NCI-H82 treated with DMSO at 0.1 percent for 48 hours (cell line): ENCODE measurements at regions not wholly inside any gene's neighbourhood (a gene's known extent, or its start where the extent isn't known, plus 50 kb on each side); places are given as distances from the start of the nearest gene placed in this dataset.
"Not testable (repeated sequence)": the region's sequence is repeated elsewhere in the genome, so short reads cannot be mapped to it uniquely, and the experiment has no call there.

ENCODE experiments used
- DNase-seq: peaks from one replicate; lab custom pipeline; 2025; ENCODE audit not compliant: unreplicated experiment; lab: John Stamatoyannopoulos, UW

- not testable (repeated sequence) for DNase-seq
Measured at GRCh38 chr1:117314951-117315350, 52.3 kb upstream of the MAN1A2 start.

GRCh38 chr1:117313555-117313954 is 53.7 kb upstream of the MAN1A2 start:
- no peak for DNase-seq

- DNase-seq, result no peak
Measured at GRCh38 chr1:117312453-117313138, 54.7 kb upstream of the MAN1A2 start.

- DNase-seq, result no peak
Measured at GRCh38 chr1:117308311-117308916, 58.8 kb upstream of the MAN1A2 start.

GRCh38 chr1:117301901-117302300 is 65.3 kb upstream of the MAN1A2 start:
- no peak for DNase-seq

GRCh38 chr1:117300183-117300582 is 67.1 kb upstream of the MAN1A2 start:
- not testable (repeated sequence) for DNase-seq

- DNase-seq, result no peak
Measured at GRCh38 chr1:117295001-117295400, 72.2 kb upstream of the MAN1A2 start.

- no peak for DNase-seq
Measured at GRCh38 chr1:117290890-117291289, 76.4 kb upstream of the MAN1A2 start.

GRCh38 chr1:117289316-117289870 is 77.9 kb upstream of the MAN1A2 start:
- DNase-seq, result no peak

- DNase-seq, result no peak
Measured at GRCh38 chr1:117286562-117286961, 75.8 kb upstream of the VTCN1 start.

- DNase-seq, result no peak
Measured at GRCh38 chr1:117286145-117286544, 75.4 kb upstream of the VTCN1 start.

- peak; percentile 83 for DNase-seq
Measured at GRCh38 chr1:117284399-117285215, 73.9 kb upstream of the VTCN1 start.

- no peak for DNase-seq
Measured at GRCh38 chr1:117278531-117278930, 67.8 kb upstream of the VTCN1 start.

GRCh38 chr1:117275055-117275454 is 64.3 kb upstream of the VTCN1 start:
- no peak for DNase-seq

- no peak for DNase-seq
Measured at GRCh38 chr1:117271959-117272358, 61.2 kb upstream of the VTCN1 start.

GRCh38 chr1:117271129-117271528 is 60.4 kb upstream of the VTCN1 start:
- DNase-seq, result no peak

- no peak for DNase-seq
Measured at GRCh38 chr1:117270679-117271078, 60.0 kb upstream of the VTCN1 start.

GRCh38 chr1:117268535-117269455 is 58.1 kb upstream of the VTCN1 start:
- DNase-seq, result no peak

GRCh38 chr1:117267232-117267774 is 56.6 kb upstream of the VTCN1 start:
- DNase-seq, result no peak

GRCh38 chr1:117262976-117263375 is 52.2 kb upstream of the VTCN1 start:
- no peak for DNase-seq
